ENCODE measurements at regions not wholly inside any gene's neighbourhood (a gene's known extent, or its start where the extent isn't known, plus 50 kb on each side); places are given as distances from the start of the nearest gene placed in this dataset.

- TF ChIP-seq POLR2AphosphoS2 (IDR thresholded peaks at IDR 0.05; ENCODE audit: low read depth, low read length) (no peak), NAIF1 (CRISPR knock-in tag; IDR thresholded peaks at IDR 0.05; ENCODE audit: borderline replicate concordance) (no peak), CREM (IDR thresholded peaks at IDR 0.05) (no peak), CREM (CRISPR knock-in tag; IDR thresholded peaks at IDR 0.05) (no peak), TCF7 (IDR thresholded peaks at IDR 0.05; ENCODE audit: low read depth) (no peak), RAD21 (CRISPR knock-in tag; IDR thresholded peaks at IDR 0.05) (no peak), CBX5 (CRISPR knock-in tag; IDR thresholded peaks at IDR 0.05; ENCODE audit: borderline replicate concordance) (no peak), CREB1 (IDR thresholded peaks at IDR 0.05) (no peak), CREB1 (CRISPR knock-in tag; IDR thresholded peaks at IDR 0.05) (no peak), FOXO1 (CRISPR knock-in tag; IDR thresholded peaks at IDR 0.05) (no peak)
Measured at GRCh38 chr2:228731517-228731916, 539.6 kb downstream of the PID1 start.

All from HepG2 (cell line).